MM.1S (cell line): ENCODE measurements at regions not wholly inside any gene's neighbourhood (a gene's known extent, or its start where the extent isn't known, plus 50 kb on each side); places are given as distances from the start of the nearest gene placed in this dataset.
"Not testable (repeated sequence)": the region's sequence is repeated elsewhere in the genome, so short reads cannot be mapped to it uniquely, and the experiment has no call there.

Experiments used
- DNase-seq: peaks from one replicate; pipeline ENCODE4 v3.0.0-alpha.2; 2015
- H2AFZ ChIP-seq: fragments of 300-600 bp; sonication (generic); 2 replicates; pipeline ENCODE4 v1.6.0; 2016; ENCODE audit warnings: antibody characterized with exemption, low read length
- H3F3A ChIP-seq: fragments of 300-600 bp; sonication (generic); 2 replicates; pipeline ENCODE4 v1.6.1; 2016; ENCODE audit warnings: mild to moderate bottlenecking, antibody characterized with exemption, low read length, moderate library complexity, mixed read lengths; ENCODE audit not compliant: insufficient read depth
- H3K27ac ChIP-seq: fragments of 300-600 bp; sonication (generic); 2 replicates; pipeline ENCODE4 v1.5.1; 2016; ENCODE audit warnings: mild to moderate bottlenecking, low read length
- H3K27me3 ChIP-seq: fragments of 300-600 bp; sonication (generic); replicated peaks from 2 replicates; pipeline ENCODE4 v1.6.0; 2016; ENCODE audit warnings: low read length; ENCODE audit not compliant: insufficient read depth
- H3K36me3 ChIP-seq: fragments of 300-600 bp; sonication (generic); replicated peaks from 2 replicates; pipeline ENCODE4 v1.6.1; 2016; ENCODE audit warnings: mild to moderate bottlenecking, low read length, mixed read lengths; ENCODE audit not compliant: insufficient read depth
- H3K4me1 ChIP-seq: fragments of 300-600 bp; sonication (generic); 2 replicates; pipeline ENCODE4 v1.6.1; 2016; ENCODE audit warnings: low read length, mixed read lengths
- H3K4me2 ChIP-seq: fragments of 300-600 bp; sonication (generic); 2 replicates; pipeline ENCODE4 v1.6.0; 2016; ENCODE audit warnings: low read depth, low read length
- H3K4me3 ChIP-seq: fragments of 300-600 bp; sonication (generic); 2 replicates; pipeline ENCODE4 v1.5.1; 2016; ENCODE audit warnings: low read length, mixed read lengths
- H3K79me2 ChIP-seq: fragments of 300-600 bp; sonication (generic); 2 replicates; pipeline ENCODE4 v1.6.1; 2016; ENCODE audit warnings: mixed run types, low read length, mixed read lengths
- H3K9ac ChIP-seq: fragments of 300-600 bp; sonication (generic); 2 replicates; pipeline ENCODE4 v1.6.1; 2016; ENCODE audit warnings: low read length, mixed read lengths
- H3K9me2 ChIP-seq: fragments of 300-600 bp; sonication (generic); replicated peaks from 2 replicates; pipeline ENCODE4 v1.6.1; 2016; ENCODE audit warnings: mild to moderate bottlenecking, low read length, mixed read lengths; ENCODE audit not compliant: insufficient read depth
- H3K9me3 ChIP-seq: fragments of 300-600 bp; sonication (generic); replicated peaks from 2 replicates; pipeline ENCODE4 v1.6.1; 2016; ENCODE audit warnings: mild to moderate bottlenecking, low read length, mixed read lengths; ENCODE audit not compliant: insufficient read depth
- H4K20me1 ChIP-seq: fragments of 300-600 bp; sonication (generic); 2 replicates; pipeline ENCODE4 v1.6.1; 2016; ENCODE audit warnings: mild to moderate bottlenecking, low read length, moderate library complexity, mixed read lengths; ENCODE audit not compliant: insufficient read depth
- CTCF ChIP-seq: fragments of 300-600 bp; sonication (generic); IDR thresholded peaks from 2 replicates; pipeline ENCODE4 v1.5.1; 2016; ENCODE audit warnings: antibody characterized with exemption, low read length, mixed read lengths
- EZH2 ChIP-seq: fragments of 300-600 bp; sonication (generic); optimal IDR thresholded peaks from 2 replicates; pipeline ENCODE3; 2017; ENCODE audit warnings: low read depth, mild to moderate bottlenecking, antibody characterized with exemption, low read length, mixed read lengths
- EZH2phosphoT487 ChIP-seq: fragments of 300-600 bp; sonication (generic); IDR thresholded peaks from 2 replicates; pipeline ENCODE4 v1.6.1; 2018; ENCODE audit warnings: antibody characterized with exemption, low read length

GRCh38 chr1:83043244-83043643, 955.7 kb downstream of the TTLL7 start:
- Histone ChIP-seq H3K27me3 (no peaks in the 10 kb centered on the region), H3K9ac (no peak overlapping the region), H3K9me2 (no peaks in the 10 kb centered on the region), H3K36me3 (no peaks in the 10 kb centered on the region), H3K79me2 (no peaks in the 10 kb centered on the region), H3K9me3 (no peaks in the 10 kb centered on the region), H3K4me1 (no peaks in the 10 kb centered on the region), H3K4me3 (no peak overlapping the region), H3K27ac (no peak overlapping the region), H4K20me1 (no peaks in the 10 kb centered on the region), H2AFZ (no peak overlapping the region), H3F3A (no peaks in the 10 kb centered on the region), H3K4me2 (no peak overlapping the region)
- TF ChIP-seq EZH2phosphoT487 (no peak), EZH2 (no peak), CTCF (no peak)
- DNase-seq = no peak

GRCh38 chr1:83039091-83039490, 959.8 kb downstream of the TTLL7 start:
- H3K4me2 ChIP-seq, H3K9ac ChIP-seq, H3K36me3 ChIP-seq, H3K9me2 ChIP-seq, H3K27me3 ChIP-seq, H2AFZ ChIP-seq, H3K4me3 ChIP-seq, H3K9me3 ChIP-seq, H3K79me2 ChIP-seq, H4K20me1 ChIP-seq, DNase-seq, H3F3A ChIP-seq, H3K27ac ChIP-seq, H3K4me1 ChIP-seq: not testable (repeated sequence)

- Histone ChIP-seq H3K4me3 (no peak overlapping the region), H2AFZ (no peak overlapping the region), H3K4me1 (no peaks in the 10 kb centered on the region), H3K9ac (no peak overlapping the region), H3K27me3 (no peaks in the 10 kb centered on the region), H3K9me3 (no peaks in the 10 kb centered on the region), H3K4me2 (no peak overlapping the region), H3K79me2 (no peaks in the 10 kb centered on the region), H4K20me1 (no peaks in the 10 kb centered on the region), H3F3A (no peaks in the 10 kb centered on the region), H3K9me2 (no peaks in the 10 kb centered on the region), H3K36me3 (no peaks in the 10 kb centered on the region), H3K27ac (no peak overlapping the region)
- no peak for DNase-seq
- TF ChIP-seq EZH2phosphoT487 (no peak), CTCF (no peak), EZH2 (no peak)
These were observed 964.1 kb downstream of the TTLL7 start for GRCh38 chr1:83034851-83035250.

GRCh38 chr1:83033682-83034081, 965.2 kb downstream of the TTLL7 start:
- Histone ChIP-seq H3F3A (no peaks in the 10 kb centered on the region), H3K9ac (no peak overlapping the region), H2AFZ (no peak overlapping the region), H3K27ac (no peak overlapping the region), H4K20me1 (no peaks in the 10 kb centered on the region), H3K4me2 (no peak overlapping the region), H3K9me2 (no peaks in the 10 kb centered on the region), H3K4me1 (no peaks in the 10 kb centered on the region), H3K36me3 (no peaks in the 10 kb centered on the region), H3K9me3 (no peaks in the 10 kb centered on the region), H3K79me2 (no peaks in the 10 kb centered on the region), H3K4me3 (no peak overlapping the region), H3K27me3 (no peaks in the 10 kb centered on the region)
- no peak for DNase-seq
- TF ChIP-seq EZH2phosphoT487 (no peak), EZH2 (no peak), CTCF (no peak)
